Memory B cell (primary cell): ENCODE measurements at regions not wholly inside any gene's neighbourhood (a gene's known extent, or its start where the extent isn't known, plus 50 kb on each side); places are given as distances from the start of the nearest gene placed in this dataset.
"Not testable (repeated sequence)": the region's sequence is repeated elsewhere in the genome, so short reads cannot be mapped to it uniquely, and the experiment has no call there.

ENCODE experiments used
- ATAC-seq: fragments of 150-1000 bp; cut with Tn5 transposase; 2 replicates; pipeline ENCODE4 v1.10.0; 2021; ENCODE audit warnings: low read depth, mild to moderate bottlenecking, moderate library complexity
- DNase-seq, 2 donors: peaks; one replicate each; pipeline ENCODE4 v3.0.0; 2022; ENCODE audit warnings: low spot score in 2 of 2
- H3K27ac Mint-ChIP-seq: one replicate; pipeline ENCODE4 v1.8.0; 2022; ENCODE audit warnings: mild to moderate bottlenecking, moderate library complexity, mixed read lengths
- H3K27me3 Mint-ChIP-seq: one replicate; pipeline ENCODE4 v1.8.0; 2022; ENCODE audit warnings: mixed read lengths
- H3K36me3 Mint-ChIP-seq: one replicate; pipeline ENCODE4 v1.8.0; 2022; ENCODE audit warnings: mild to moderate bottlenecking, mixed read lengths
- H3K4me1 Mint-ChIP-seq: one replicate; pipeline ENCODE4 v1.8.0; 2022; ENCODE audit warnings: mixed read lengths
- H3K4me3 Mint-ChIP-seq: one replicate; pipeline ENCODE4 v1.8.0; 2022; ENCODE audit warnings: mild to moderate bottlenecking, moderate library complexity, mixed read lengths
- H3K9me3 Mint-ChIP-seq: one replicate; pipeline ENCODE4 v1.8.0; 2022; ENCODE audit warnings: mixed read lengths

DNA sequence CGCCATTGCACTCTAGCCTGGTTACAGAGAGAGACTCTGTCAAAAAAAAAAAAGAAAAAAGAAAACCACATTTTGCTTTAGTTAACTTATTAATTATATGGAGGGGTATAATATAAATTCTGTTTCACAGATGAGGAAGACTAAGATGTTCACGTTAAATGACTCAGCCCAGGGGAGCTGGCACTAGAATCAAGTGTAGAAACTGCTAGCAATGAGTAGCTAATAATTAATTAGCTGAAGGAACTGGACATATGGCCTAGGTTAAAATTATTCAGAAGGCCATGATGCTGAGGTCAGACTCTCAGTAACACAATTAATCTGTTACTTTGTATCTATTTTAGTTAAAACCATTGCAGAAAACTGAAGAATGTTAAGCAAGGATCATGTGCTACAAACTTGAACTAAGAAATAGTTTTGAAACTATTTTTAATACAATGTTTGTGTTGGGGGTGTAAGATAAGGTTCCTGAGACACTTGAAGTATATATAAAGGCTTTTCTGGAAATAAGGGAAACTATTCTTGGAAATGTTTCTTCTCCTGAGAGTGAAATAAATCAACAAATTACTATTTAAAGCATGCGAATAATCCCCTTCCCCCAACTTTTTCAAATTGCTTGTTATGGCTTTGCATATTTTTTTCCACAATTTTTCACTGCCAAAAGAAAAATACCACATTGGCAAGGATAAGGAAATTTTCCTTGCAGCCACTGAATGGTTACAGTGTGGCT is 589.3 kb downstream of the SOX5 start:
- Mint-ChIP-seq H3K9me3 (no peaks in the 10 kb centered on the region), H3K27ac (no peak overlapping the region), H3K4me3 (no peak overlapping the region), H3K4me1 (no peaks in the 10 kb centered on the region), H3K27me3 (no peaks in the 10 kb centered on the region), H3K36me3 (no peaks in the 10 kb centered on the region)
- DNase-seq: no peak
- no peak for ATAC-seq

GRCh38 chr12:23361971-23362370 is 587.5 kb downstream of the SOX5 start:
- Mint-ChIP-seq H3K4me3 (no peak overlapping the region), H3K27me3 (peaks cover 3% of the 10 kb centered on the region), H3K36me3 (no peaks in the 10 kb centered on the region), H3K4me1 (no peaks in the 10 kb centered on the region), H3K27ac (no peak overlapping the region), H3K9me3 (peaks cover 1% of the 10 kb centered on the region)
- ATAC-seq (no peak), DNase-seq (no peak)

GRCh38 chr12:23368590-23368989 is 580.9 kb downstream of the SOX5 start:
- no peak for ATAC-seq
- H3K27ac Mint-ChIP-seq: no peak overlapping the region

DNA sequence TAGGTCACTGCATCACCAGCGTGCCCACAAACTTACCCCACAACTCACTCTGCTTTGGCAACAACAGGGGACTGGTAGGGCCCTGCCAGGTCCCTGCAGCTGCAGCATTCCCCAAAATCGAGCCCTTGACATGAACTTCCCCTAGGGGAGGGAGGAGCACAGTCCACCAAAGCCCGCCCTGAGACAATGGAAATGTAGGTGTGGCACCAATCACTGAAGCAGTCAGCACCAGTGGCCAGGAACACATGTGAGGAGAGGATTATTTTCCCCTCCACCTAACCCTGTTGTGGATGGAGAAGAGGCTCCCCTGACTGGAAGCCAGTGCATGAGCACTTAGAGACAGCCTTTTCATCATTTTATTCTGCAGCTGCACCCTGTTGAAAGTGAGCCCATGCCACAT is 573.8 kb downstream of the SOX5 start:
- Mint-ChIP-seq H3K4me3 (no peak overlapping the region), H3K27me3 (no peaks in the 10 kb centered on the region), H3K36me3 (peaks cover 1% of the 10 kb centered on the region), H3K4me1 (no peaks in the 10 kb centered on the region), H3K27ac (no peak overlapping the region), H3K9me3 (peaks cover 11% of the 10 kb centered on the region)
- no peak for ATAC-seq
- no peak for DNase-seq

More at GRCh38 chr12:23368590-23368989, 580.9 kb downstream of the SOX5 start:
- Mint-ChIP-seq H3K4me3 (no peak overlapping the region), H3K9me3 (peaks cover 3% of the 10 kb centered on the region), H3K27me3 (peaks cover 3% of the 10 kb centered on the region), H3K36me3 (no peaks in the 10 kb centered on the region), H3K4me1 (no peaks in the 10 kb centered on the region)
- no peak for DNase-seq

DNA sequence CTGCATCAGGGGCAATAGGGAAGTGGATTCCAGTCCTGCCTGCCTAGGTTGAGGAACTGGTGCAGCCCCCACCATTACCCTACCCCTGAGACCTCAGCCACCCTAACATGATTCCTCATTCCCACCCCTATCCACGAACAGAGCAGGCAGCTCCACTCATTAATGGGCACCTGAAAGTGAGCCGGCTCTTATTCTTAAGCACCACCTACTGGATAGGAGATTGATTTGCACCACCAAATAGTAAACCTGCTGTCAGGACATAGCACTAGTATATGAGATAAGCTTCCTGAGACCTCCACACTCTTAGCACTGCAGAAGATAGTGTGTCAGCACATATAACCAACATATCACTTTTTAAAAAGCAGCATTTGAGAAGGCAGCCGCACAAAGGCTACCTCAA is 573.2 kb downstream of the SOX5 start:
- Mint-ChIP-seq H3K4me3 (no peak overlapping the region), H3K36me3 (peaks cover 1% of the 10 kb centered on the region), H3K9me3 (peaks cover 13% of the 10 kb centered on the region), H3K27me3 (no peaks in the 10 kb centered on the region), H3K4me1 (no peaks in the 10 kb centered on the region), H3K27ac (no peak overlapping the region)
- ATAC-seq (no peak), DNase-seq (no peak)

- no peak for ATAC-seq
- no peak overlapping the region for H3K4me3 Mint-ChIP-seq
- peaks cover 1% of the 10 kb centered on the region for H3K36me3 Mint-ChIP-seq
- H3K27me3 Mint-ChIP-seq: no peaks in the 10 kb centered on the region
- H3K27ac Mint-ChIP-seq: no peak overlapping the region
- H3K4me1 Mint-ChIP-seq: no peaks in the 10 kb centered on the region
- H3K9me3 Mint-ChIP-seq: peaks cover 12% of the 10 kb centered on the region
- DNase-seq: no peak
Measured at GRCh38 chr12:23380419-23381100, 568.9 kb downstream of the SOX5 start.

DNA sequence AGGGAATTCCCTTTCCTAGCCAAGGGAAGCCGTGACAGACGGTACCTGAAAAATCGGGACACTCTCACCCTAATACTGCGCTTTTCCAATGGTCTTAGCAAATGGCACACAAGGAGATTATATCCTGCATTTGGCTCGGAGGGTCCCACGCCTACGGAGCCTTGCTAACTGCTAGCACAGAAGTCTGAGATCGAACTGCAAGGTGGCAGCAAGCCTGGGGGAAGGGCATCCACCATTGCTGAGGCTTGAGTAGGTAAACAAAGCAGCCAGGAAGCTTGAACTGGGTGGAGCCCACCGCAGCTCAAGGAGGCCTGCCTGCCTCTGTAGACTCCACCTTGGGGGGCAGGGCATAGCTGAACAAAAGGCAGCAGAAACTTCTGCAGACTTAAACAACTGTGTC is 560.6 kb downstream of the SOX5 start:
- H3K36me3 Mint-ChIP-seq, H3K9me3 Mint-ChIP-seq, DNase-seq, ATAC-seq, H3K27ac Mint-ChIP-seq, H3K4me3 Mint-ChIP-seq, H3K27me3 Mint-ChIP-seq, H3K4me1 Mint-ChIP-seq: not testable (repeated sequence)

GRCh38 chr12:23389315-23389714 is 560.2 kb downstream of the SOX5 start:
- not testable (repeated sequence) for H3K27ac Mint-ChIP-seq, ATAC-seq, H3K27me3 Mint-ChIP-seq, H3K4me1 Mint-ChIP-seq, H3K4me3 Mint-ChIP-seq, DNase-seq, H3K9me3 Mint-ChIP-seq, H3K36me3 Mint-ChIP-seq

GRCh38 chr12:23399402-23399933 is 550.0 kb downstream of the SOX5 start:
- DNase-seq (no peak), ATAC-seq (no peak)
- Mint-ChIP-seq H3K36me3 (no peaks in the 10 kb centered on the region), H3K27me3 (no peaks in the 10 kb centered on the region), H3K27ac (no peak overlapping the region), H3K4me3 (no peak overlapping the region), H3K4me1 (no peaks in the 10 kb centered on the region), H3K9me3 (peaks cover 2% of the 10 kb centered on the region)

DNA sequence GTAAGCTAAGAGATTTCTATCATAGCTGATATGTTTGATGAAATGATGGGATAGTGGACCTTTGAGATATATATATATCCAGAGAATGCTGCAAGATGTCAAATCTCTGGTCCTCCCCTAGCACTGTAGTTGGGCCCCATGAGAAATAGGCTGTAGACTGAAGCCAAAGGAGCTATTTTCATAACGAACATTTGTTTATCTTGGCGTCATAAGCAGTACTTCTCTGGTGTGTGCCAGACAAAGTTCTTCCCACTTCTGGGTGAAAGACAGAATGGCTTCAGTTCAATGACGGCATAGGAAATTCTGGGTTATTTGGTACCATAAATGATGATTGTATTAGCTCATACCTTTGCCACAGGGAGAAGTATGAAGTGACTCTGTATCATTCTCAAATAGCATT is 534.3 kb downstream of the SOX5 start:
- H3K4me3 Mint-ChIP-seq: no peak overlapping the region
- H3K4me1 Mint-ChIP-seq: no peaks in the 10 kb centered on the region

DNA sequence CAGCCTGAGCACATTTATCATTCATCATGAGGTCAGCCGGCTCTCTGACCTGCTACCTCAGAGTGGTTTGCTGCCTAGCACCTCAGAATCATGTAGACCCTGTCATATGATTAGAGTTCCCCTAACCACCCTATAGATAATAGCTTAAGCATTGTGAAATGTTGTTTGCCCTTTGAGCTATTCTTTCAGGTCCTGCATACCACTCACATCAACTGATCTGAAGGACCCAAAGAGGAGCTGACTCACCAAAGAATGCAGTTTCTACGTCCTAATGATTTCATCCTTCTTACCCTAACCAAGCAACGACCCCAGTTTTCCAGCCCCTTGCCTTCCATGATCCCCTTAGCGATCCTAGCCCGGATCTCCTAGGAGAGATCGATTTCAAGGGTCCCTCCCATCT is 527.9 kb downstream of the SOX5 start:
- H3K4me3 Mint-ChIP-seq: no peak overlapping the region
- no peak for ATAC-seq
- H3K27me3 Mint-ChIP-seq: peaks cover 3% of the 10 kb centered on the region
- H3K9me3 Mint-ChIP-seq: no peaks in the 10 kb centered on the region
- no peaks in the 10 kb centered on the region for H3K36me3 Mint-ChIP-seq
- H3K27ac Mint-ChIP-seq: no peak overlapping the region
- H3K4me1 Mint-ChIP-seq: no peaks in the 10 kb centered on the region
- DNase-seq: no peak

More for the DNA sequence above, 534.3 kb downstream of the SOX5 start:
- no peaks in the 10 kb centered on the region for H3K36me3 Mint-ChIP-seq
- DNase-seq (no peak), ATAC-seq (no peak)
- no peaks in the 10 kb centered on the region for H3K27me3 Mint-ChIP-seq
- H3K27ac Mint-ChIP-seq: no peak overlapping the region
- no peaks in the 10 kb centered on the region for H3K9me3 Mint-ChIP-seq

DNA sequence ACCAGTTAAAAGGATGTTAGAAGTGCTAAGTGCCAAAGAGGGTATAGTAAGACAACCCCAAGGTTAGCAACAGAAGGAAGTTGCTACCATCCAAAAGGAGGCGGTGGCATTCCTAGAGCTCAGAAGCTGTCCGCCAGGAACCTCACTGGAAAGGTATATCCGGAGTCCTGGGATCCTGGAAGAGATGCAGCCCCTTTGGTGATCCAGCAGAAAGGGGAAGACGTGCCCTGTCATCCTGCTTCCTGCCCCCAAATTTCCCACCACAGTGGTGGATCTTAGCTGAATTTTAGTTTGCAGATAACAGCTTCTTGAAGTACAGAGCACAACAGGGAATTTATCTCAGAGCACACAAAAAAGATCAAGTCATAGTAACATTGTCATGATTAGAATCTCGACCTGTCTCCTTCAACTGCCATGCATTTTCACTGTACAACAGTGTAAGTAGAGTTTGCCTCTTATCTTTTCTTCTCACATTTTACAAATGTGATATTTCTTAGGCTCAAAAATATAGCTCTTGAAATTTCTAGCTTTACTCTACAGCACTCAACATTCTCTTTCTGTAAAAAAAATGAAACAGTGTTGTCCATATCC is 526.3 kb downstream of the SOX5 start:
- H3K4me1 Mint-ChIP-seq: no peaks in the 10 kb centered on the region
- H3K4me3 Mint-ChIP-seq: no peak overlapping the region
- peaks cover 3% of the 10 kb centered on the region for H3K27me3 Mint-ChIP-seq
- DNase-seq (no peak), ATAC-seq (no peak)
- H3K36me3 Mint-ChIP-seq: no peaks in the 10 kb centered on the region
- H3K27ac Mint-ChIP-seq: no peak overlapping the region
- no peaks in the 10 kb centered on the region for H3K9me3 Mint-ChIP-seq

DNA sequence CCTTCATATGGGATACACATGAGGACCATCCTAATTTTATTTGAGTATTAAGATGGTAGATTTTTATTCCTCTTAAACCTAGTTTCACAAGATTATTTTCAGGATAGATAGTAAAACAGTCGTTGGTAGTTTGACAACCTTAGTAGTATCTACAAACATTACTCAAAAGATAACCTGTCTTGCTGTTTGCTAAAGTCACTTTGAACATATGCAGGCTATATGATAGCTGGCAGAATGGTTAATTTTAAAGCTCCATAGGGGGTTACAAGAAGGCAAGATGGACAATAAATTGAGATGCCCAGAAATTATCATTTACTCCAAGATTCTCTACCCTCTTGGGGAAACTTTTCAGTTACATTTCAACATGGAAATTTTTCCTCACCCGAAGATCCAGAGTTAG is 525.7 kb downstream of the SOX5 start:
- DNase-seq: no peak
- Mint-ChIP-seq H3K36me3 (no peaks in the 10 kb centered on the region), H3K27me3 (peaks cover 3% of the 10 kb centered on the region), H3K4me1 (no peaks in the 10 kb centered on the region), H3K27ac (no peak overlapping the region), H3K4me3 (no peak overlapping the region), H3K9me3 (no peaks in the 10 kb centered on the region)
- no peak for ATAC-seq

DNA sequence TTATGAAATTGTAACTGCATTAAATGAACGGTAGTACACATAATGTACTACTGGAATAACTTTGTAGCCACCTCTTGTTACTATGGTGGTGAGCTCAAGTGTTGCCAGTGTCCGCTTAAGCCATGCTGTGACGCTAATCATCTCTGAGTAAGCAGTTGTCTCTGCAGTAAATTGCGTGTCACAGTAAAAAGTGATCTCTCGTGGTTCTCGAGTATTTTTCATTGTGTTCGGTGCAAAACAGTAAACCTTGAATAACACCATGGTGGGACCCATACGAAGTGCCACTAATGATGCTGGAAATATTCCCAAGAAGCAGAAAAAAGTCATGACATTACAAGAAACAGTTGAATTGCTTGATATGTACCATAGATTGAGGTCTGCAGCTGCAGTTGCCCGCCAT is 524.8 kb downstream of the SOX5 start:
- Mint-ChIP-seq H3K9me3 (no peaks in the 10 kb centered on the region), H3K36me3 (no peaks in the 10 kb centered on the region), H3K4me3 (no peak overlapping the region), H3K27ac (no peak overlapping the region), H3K4me1 (no peaks in the 10 kb centered on the region), H3K27me3 (peaks cover 3% of the 10 kb centered on the region)
- no peak for DNase-seq
- ATAC-seq: no peak
